ENCODE measurements at regions not wholly inside any gene's neighbourhood (a gene's known extent, or its start where the extent isn't known, plus 50 kb on each side); places are given as distances from the start of the nearest gene placed in this dataset.

GRCh38 chr3:26260139-26260538 is 362.4 kb upstream of the LRRC3B start:
- Histone ChIP-seq H3K4me3 (ENCODE audit: low read depth, low read length) (no peak overlapping the region), H3K36me3 (ENCODE audit: control insufficient read depth, insufficient read depth, low read length) (no peaks in the 10 kb centered on the region), H3K27me3 (ENCODE audit: control insufficient read depth, insufficient read depth, low read length) (no peaks in the 10 kb centered on the region)
- no peak for TF ChIP-seq CTCF (IDR thresholded peaks at IDR 0.05; ENCODE audit: insufficient read depth, low read length, severe bottlenecking)
- no peak for DNase-seq (ENCODE audit: low read depth)
- no peak for FAIRE-seq

GRCh38 chr3:26264708-26265107 is 357.9 kb upstream of the LRRC3B start:
- Histone ChIP-seq H3K36me3 (ENCODE audit: control insufficient read depth, insufficient read depth, low read length) (no peaks in the 10 kb centered on the region), H3K4me3 (ENCODE audit: low read depth, low read length) (no peak overlapping the region), H3K27me3 (ENCODE audit: control insufficient read depth, insufficient read depth, low read length) (no peaks in the 10 kb centered on the region)
- no peak for FAIRE-seq
- no peak for TF ChIP-seq CTCF (IDR thresholded peaks at IDR 0.05; ENCODE audit: insufficient read depth, low read length, severe bottlenecking)
- no peak for DNase-seq (ENCODE audit: low read depth)

GRCh38 chr3:26271848-26272247 is 350.7 kb upstream of the LRRC3B start:
- H3K36me3 ChIP-seq (ENCODE audit: control insufficient read depth, insufficient read depth, low read length) = no peaks in the 10 kb centered on the region
- TF ChIP-seq CTCF (IDR thresholded peaks at IDR 0.05; ENCODE audit: insufficient read depth, low read length, severe bottlenecking) = no peak
- DNase-seq (ENCODE audit: low read depth) (no peak), FAIRE-seq (no peak)
- H3K4me3 ChIP-seq (ENCODE audit: low read depth, low read length) = no peak overlapping the region
- no peaks in the 10 kb centered on the region for H3K27me3 ChIP-seq (ENCODE audit: control insufficient read depth, insufficient read depth, low read length)

GRCh38 chr3:26273196-26273595 is 349.4 kb upstream of the LRRC3B start:
- Histone ChIP-seq H3K4me3 (ENCODE audit: low read depth, low read length) (no peak overlapping the region), H3K36me3 (ENCODE audit: control insufficient read depth, insufficient read depth, low read length) (no peaks in the 10 kb centered on the region), H3K27me3 (ENCODE audit: control insufficient read depth, insufficient read depth, low read length) (no peaks in the 10 kb centered on the region)
- FAIRE-seq = no peak
- no peak for DNase-seq (ENCODE audit: low read depth)
- no peak for TF ChIP-seq CTCF (IDR thresholded peaks at IDR 0.05; ENCODE audit: insufficient read depth, low read length, severe bottlenecking)

- Histone ChIP-seq H3K4me3 (ENCODE audit: low read depth, low read length) (no peak overlapping the region), H3K27me3 (ENCODE audit: control insufficient read depth, insufficient read depth, low read length) (no peaks in the 10 kb centered on the region), H3K36me3 (ENCODE audit: control insufficient read depth, insufficient read depth, low read length) (no peaks in the 10 kb centered on the region)
- TF ChIP-seq CTCF (IDR thresholded peaks at IDR 0.05; ENCODE audit: insufficient read depth, low read length, severe bottlenecking) = no peak
- peak; percentile 85 for DNase-seq (ENCODE audit: low read depth)
- FAIRE-seq = no peak
Observed at GRCh38 chr3:26279091-26279490, 343.5 kb upstream of the LRRC3B start.

- peak; percentile 27 for TF ChIP-seq CTCF (IDR thresholded peaks at IDR 0.05; ENCODE audit: insufficient read depth, low read length, severe bottlenecking)
- no peaks in the 10 kb centered on the region for H3K36me3 ChIP-seq (ENCODE audit: control insufficient read depth, insufficient read depth, low read length)
- H3K27me3 ChIP-seq (ENCODE audit: control insufficient read depth, insufficient read depth, low read length) = no peaks in the 10 kb centered on the region
- FAIRE-seq (no peak), DNase-seq (ENCODE audit: low read depth) (peak; percentile 33)
- no peak overlapping the region for H3K4me3 ChIP-seq (ENCODE audit: low read depth, low read length)
Observed at GRCh38 chr3:26280517-26280916, 342.1 kb upstream of the LRRC3B start.
